GDM1 (cell line): ENCODE measurements at regions not wholly inside any gene's neighbourhood (a gene's known extent, or its start where the extent isn't known, plus 50 kb on each side); places are given as distances from the start of the nearest gene placed in this dataset.

Experiments used
- DNase-seq: peaks from one replicate; lab custom pipeline; 2025; lab: John Stamatoyannopoulos, UW

- DNase-seq = no peak
Observed at GRCh38 chr9:103913899-103914298, 180.2 kb upstream of the SMC2 start.

- no peak for DNase-seq
Observed at GRCh38 chr9:103919605-103920209, 174.4 kb upstream of the SMC2 start.

GRCh38 chr9:103928442-103928841 is 165.7 kb upstream of the SMC2 start:
- no peak for DNase-seq

GRCh38 chr9:103941104-103941503 is 153.0 kb upstream of the SMC2 start:
- DNase-seq = no peak

GRCh38 chr9:103942200-103942599 is 151.9 kb upstream of the SMC2 start:
- no peak for DNase-seq

- no peak for DNase-seq
Observed at GRCh38 chr9:103942651-103943050, 151.5 kb upstream of the SMC2 start.

- no peak for DNase-seq
Observed at GRCh38 chr9:103949096-103949495, 145.0 kb upstream of the SMC2 start.

GRCh38 chr9:103977163-103977562 is 116.9 kb upstream of the SMC2 start:
- no peak for DNase-seq

- no peak for DNase-seq
Observed at GRCh38 chr9:103978396-103978795, 115.7 kb upstream of the SMC2 start.

- DNase-seq = no peak
Observed at GRCh38 chr9:103981912-103982311, 112.2 kb upstream of the SMC2 start.

GRCh38 chr9:103985077-103985476 is 109.0 kb upstream of the SMC2 start:
- no peak for DNase-seq

- DNase-seq = no peak
Observed at GRCh38 chr9:103988821-103989220, 105.3 kb upstream of the SMC2 start.

GRCh38 chr9:103990311-103990710 is 103.8 kb upstream of the SMC2 start:
- no peak for DNase-seq

- no peak for DNase-seq
Observed at GRCh38 chr9:103991001-103991400, 103.1 kb upstream of the SMC2 start.

GRCh38 chr9:103991698-103992097 is 102.4 kb upstream of the SMC2 start:
- no peak for DNase-seq

- no peak for DNase-seq
Observed at GRCh38 chr9:103992938-103993579, 101.0 kb upstream of the SMC2 start.

- DNase-seq = no peak
Observed at GRCh38 chr9:103997856-103998370, 96.2 kb upstream of the SMC2 start.

GRCh38 chr9:103999375-104000062 is 94.6 kb upstream of the SMC2 start:
- no peak for DNase-seq

GRCh38 chr9:104009826-104010225 is 84.3 kb upstream of the SMC2 start:
- DNase-seq = no peak

- no peak for DNase-seq
Observed at GRCh38 chr9:104022083-104022482, 72.0 kb upstream of the SMC2 start.

GRCh38 chr9:104025104-104025503 is 69.0 kb upstream of the SMC2 start:
- DNase-seq = no peak

- DNase-seq = no peak
Observed at GRCh38 chr9:104025945-104026344, 68.2 kb upstream of the SMC2 start.

GRCh38 chr9:104027295-104027694 is 66.8 kb upstream of the SMC2 start:
- DNase-seq = no peak
